GM12873 (cell line): ENCODE measurements at regions not wholly inside any gene's neighbourhood (a gene's known extent, or its start where the extent isn't known, plus 50 kb on each side); places are given as distances from the start of the nearest gene placed in this dataset.

Source experiments
- CTCF ChIP-seq: IDR thresholded peaks from 2 replicates; pipeline ENCODE4 v1.5.1; 2012; ENCODE audit warnings: low read depth, mild to moderate bottlenecking, moderate library complexity, low read length, control low read depth; ENCODE audit not compliant: insufficient read depth; ENCODE audit errors: missing control alignments

GRCh38 chr6:163895162-163895561 is 480.6 kb downstream of the QKI start:
- TF ChIP-seq CTCF: no peak

GRCh38 chr6:163893609-163894189 is 479.2 kb downstream of the QKI start:
- no peak for TF ChIP-seq CTCF

- TF ChIP-seq CTCF: no peak
These were observed 478.5 kb downstream of the QKI start for GRCh38 chr6:163892824-163893561.

GRCh38 chr6:163889904-163890514 is 475.5 kb downstream of the QKI start:
- no peak for TF ChIP-seq CTCF

- TF ChIP-seq CTCF: no peak
These were observed 473.7 kb downstream of the QKI start for GRCh38 chr6:163888030-163888819.

GRCh38 chr6:163886428-163886827 is 471.9 kb downstream of the QKI start:
- TF ChIP-seq CTCF: no peak

GRCh38 chr6:163883984-163884383 is 469.5 kb downstream of the QKI start:
- TF ChIP-seq CTCF: no peak
